GM03348 (cell line): ENCODE measurements at regions not wholly inside any gene's neighbourhood (a gene's known extent, or its start where the extent isn't known, plus 50 kb on each side); places are given as distances from the start of the nearest gene placed in this dataset.

Source experiments
- DNase-seq: peaks from one replicate; pipeline ENCODE4 v3.0.0; 2012; ENCODE audit warnings: low spot score

DNA sequence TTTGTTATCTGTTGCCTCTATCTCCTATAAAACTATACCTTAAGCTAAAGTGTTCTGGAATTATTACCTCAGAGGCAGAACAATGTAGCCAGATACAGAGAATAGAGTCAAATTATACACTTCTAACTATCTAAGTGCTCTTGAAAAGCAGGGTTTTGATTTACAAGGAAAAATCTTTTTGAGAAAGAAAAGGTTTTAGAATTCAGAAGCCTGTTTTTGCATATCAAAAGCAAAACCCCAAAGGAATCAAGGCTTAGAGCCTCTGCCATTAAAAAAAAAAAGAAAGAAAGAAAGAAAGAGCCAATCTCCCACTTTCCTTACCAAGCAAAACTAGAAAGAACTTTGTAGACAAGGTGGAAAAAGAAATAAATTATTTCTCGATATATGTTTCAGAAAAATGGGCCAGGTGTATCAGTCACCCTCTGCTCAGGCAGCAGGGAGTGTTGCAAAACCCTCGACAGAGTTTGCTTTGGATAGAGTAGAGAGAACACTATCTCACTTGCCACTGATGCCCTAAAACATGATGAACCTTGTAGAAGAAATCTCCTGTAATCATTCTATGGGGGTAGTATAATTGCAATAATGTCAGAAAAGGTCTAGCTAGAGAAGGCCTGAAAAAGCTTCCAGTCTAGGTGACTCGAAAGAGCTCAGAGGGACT lies 318.3 kb downstream of the PCDH10 start:
- DNase-seq: no peak

DNA sequence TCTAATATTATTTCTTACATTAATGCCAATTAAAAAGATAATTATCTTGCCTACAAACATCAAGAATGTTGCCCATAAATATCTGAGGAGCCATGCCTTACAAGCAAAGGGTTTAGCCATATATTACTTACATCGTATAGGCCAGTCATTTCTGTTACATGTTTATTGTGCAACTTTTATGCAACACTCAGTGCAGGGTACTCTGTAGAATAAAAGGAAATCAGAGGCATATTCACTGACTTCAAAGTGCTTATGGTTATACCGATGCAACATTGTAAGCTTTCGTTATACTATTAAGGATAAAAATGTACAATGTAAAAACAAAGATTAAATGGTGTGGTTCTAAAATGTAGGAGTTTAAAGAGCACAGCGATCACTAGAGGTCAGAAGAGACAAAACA lies 315.9 kb downstream of the PCDH10 start:
- no peak for DNase-seq

DNA sequence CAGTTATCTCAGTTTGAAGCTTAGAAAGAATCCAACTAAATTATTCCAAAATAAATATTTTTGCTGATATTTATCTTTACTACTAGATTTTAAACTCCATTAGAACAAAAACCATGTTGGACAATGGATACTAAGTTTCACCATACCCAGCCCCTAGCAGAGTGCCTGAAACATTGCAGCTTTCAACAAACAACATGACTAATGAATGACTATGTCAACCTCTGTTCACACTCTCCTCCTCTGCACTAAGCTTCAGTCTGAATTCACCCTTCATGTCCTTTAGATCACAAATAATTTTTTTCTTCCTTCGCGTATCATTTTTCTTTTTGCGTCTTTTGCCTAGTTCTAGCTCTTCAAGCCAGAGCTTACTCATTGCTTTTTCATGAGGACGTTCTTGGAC lies 315.2 kb downstream of the PCDH10 start:
- no peak for DNase-seq

DNA sequence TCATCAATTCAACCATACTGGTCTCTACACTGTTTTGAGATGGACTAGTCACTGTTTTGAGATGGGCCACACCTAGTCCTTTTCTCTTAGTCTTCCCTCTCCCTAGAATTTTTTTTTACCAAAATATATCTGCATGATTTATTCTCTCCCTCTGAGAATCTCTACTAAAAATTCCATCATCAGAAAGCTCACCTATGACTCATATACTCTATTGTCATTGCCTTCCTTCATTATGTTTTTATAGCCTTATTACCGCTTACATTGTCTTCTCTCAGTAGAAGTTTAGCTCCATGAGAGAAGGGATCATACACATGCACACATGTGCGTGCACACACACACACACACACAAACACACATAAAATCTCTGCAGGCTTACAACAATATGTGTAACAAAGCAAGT lies 303.6 kb downstream of the PCDH10 start:
- no peak for DNase-seq

DNA sequence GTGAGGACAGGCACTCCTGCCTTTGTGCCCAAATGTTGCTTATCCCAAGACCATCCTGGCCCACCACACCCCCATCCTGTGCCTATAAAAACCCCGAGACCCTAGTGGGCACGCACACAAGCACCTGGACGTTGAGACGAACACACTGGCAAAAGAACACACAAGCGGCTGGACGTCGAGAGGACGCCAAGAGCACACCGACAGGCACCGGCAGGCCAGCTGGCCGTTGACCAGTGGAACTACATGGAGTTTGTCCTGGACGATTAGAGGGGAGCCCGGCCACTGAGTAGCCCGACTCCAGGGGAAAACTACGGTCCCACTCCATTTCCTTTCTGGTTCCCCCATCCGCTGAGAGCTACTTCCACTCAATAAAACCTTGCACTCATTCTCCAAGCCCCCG lies 301.7 kb downstream of the PCDH10 start:
- no peak for DNase-seq

DNA sequence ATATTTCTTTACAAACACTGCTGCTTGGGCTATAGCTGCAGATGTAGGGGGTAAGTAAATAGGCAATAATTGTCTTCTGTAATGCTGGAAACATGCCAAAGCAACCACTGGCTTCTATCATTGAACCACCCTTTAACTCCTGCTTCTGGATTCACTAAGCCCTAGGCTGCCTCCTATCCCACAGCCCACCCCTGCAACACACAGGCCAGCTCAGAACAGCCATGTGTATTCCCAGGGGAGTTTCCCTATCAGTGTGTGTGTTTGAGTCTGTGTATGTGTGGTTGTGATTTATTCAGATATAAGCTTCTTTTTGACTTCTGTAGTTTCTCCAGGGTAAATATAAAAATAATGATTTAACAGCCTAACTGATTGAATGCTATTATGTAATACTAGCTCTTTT lies 291.3 kb downstream of the PCDH10 start:
- no peak for DNase-seq

DNA sequence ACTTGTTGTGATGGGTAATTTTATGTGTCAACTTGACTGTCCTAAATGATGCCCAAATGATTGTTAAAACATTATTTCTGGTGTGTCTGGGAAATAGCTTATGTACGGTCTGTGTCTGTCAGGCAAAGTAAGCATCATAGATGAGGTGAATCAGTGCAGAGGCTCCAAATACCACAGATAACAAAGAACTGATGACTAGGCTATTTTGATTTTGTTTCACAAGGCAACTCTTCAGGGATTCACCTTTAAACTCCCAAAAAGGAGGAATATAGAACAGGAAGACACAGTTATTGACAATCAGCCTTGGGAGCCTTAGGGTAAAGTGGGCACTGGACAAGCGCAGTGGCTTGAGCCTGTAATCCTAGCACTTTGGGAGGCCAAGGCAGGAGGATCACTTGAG lies 290.7 kb downstream of the PCDH10 start:
- no peak for DNase-seq

DNA sequence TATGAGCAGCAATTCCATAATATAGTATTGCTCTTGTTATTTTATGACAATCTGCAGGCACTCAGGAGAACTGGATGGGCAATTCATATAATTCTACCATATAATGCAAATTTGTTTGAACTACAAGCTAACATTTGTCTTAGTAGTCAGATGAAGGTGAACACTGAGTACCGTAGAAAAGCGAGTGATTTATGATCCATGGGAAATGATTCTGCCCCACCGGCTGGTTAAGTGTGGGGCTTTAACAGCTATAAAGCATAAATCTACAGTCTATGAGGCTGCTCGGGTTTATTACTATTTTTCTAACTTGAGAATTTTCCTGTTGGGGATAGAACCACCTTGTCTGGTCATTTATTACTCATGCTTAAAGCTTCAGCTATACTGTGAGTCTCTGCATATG lies 275.5 kb downstream of the PCDH10 start:
- no peak for DNase-seq

DNA sequence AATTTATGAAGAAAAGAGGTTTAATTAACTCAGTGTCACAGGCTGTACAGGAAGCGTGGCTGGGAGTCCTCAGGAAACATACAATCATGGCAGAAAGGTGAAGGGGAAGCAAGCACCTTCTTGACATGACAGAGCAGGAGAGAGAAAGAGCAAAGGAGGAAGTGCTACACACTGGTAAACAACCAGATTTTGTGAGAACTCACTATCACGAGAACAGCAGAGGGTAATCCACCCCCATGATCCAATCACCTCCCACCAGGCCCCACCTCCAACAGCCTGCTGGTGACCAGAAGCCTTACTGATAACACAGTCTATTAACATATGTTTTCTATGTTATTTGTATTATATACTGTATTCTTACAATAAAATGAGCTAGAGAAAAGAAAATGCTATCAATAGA lies 254.8 kb downstream of the PCDH10 start:
- DNase-seq: no peak

DNA sequence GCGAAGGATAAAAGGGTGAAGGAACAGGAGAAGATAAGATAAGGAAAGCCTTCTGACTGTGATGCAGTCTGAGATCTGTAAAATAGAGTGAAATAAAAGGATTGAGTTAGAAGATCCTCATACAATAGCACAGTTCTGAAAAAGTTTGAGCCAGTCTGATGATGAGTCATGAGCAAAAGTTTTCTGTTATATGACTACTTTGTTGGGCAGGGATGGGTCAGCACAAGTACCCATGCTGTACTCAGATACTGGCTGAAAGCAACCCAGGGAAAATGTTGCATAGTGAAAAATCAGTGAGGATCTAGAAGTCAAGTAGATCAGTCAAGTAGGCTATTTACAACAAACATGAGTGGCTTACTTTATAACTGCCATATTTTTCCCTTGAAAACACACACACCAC lies 253.5 kb downstream of the PCDH10 start:
- no peak for DNase-seq

DNA sequence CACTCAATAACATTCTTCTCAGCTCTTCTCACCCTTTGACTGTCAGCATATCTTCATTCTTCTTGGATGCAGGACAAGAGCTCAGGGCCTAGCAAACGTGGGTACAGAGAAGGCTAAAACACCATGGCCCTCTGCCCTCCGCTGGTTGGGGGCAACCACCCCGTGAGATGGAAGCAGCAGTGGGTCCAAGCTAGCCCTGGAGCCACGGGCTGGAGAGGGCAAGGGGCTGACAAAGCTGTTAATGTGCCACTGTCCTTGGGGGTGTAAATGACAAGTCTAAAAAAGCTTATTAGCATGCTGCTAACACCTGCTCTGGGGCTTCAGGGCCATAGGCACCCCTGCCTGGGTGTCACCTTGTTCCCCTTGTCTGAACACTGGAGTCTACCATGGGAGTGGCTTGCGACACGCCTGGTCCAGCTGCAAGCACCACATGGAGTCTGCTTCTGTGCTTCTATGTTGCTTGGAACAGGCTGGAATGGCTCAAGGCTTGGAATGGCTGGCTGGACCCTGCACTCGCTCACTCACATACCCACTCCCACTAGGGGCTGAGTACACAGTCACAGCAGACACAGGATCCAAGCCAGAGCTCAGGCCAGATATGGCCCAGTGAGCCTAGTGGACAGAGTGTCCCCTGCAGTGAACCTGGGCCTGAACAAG lies 246.0 kb downstream of the PCDH10 start:
- no peak for DNase-seq

DNA sequence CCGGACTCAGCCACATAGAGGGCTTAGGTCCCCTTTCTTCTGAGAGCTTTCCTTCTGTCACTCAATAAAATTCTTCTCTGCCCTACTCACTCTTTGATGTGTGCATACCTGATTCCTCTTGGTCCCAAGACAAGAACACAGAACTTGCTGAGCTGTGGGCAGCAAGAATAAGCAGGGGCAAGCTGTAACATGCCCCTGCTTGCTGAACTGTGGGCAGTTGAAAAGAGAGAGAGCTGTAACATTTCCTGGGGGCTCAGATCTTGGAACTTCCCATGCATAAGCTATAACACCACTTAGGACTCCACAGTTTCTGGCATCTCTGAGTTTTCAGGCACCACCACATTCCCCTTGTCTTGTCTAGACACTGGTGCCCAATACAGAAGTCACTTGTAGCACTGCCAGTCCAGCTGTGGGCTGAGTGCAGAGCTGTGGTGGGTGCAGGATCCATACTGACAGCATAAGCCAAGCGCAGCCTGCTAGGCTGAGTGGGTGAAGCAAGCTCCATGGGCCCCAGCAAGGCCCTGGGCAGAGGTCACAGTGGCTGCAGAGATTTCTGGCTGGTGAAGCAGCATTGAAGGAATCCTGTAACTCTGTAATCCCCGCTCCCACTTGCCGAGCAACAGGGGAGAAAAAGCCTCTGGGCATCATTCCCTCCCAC lies 241.2 kb downstream of the PCDH10 start:
- no peak for DNase-seq

DNA sequence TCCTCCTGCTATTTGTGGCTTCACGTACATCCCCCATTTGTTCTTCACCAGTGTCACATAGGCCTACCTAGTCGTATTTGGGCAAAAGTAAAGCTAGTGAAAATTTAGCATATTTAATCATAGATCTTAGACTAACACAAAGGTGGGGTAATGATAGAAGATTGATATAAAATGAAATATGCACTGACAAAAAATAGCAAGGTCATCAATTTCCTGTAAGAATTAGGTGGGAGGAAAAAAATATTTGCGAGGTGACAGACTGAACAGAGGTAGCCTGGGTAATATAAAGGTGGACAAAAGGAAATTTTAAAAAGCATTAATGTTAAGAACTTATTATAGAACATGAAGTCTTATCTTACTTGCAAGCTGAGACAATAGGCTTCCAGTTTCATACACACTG lies 239.9 kb downstream of the PCDH10 start:
- no peak for DNase-seq

DNA sequence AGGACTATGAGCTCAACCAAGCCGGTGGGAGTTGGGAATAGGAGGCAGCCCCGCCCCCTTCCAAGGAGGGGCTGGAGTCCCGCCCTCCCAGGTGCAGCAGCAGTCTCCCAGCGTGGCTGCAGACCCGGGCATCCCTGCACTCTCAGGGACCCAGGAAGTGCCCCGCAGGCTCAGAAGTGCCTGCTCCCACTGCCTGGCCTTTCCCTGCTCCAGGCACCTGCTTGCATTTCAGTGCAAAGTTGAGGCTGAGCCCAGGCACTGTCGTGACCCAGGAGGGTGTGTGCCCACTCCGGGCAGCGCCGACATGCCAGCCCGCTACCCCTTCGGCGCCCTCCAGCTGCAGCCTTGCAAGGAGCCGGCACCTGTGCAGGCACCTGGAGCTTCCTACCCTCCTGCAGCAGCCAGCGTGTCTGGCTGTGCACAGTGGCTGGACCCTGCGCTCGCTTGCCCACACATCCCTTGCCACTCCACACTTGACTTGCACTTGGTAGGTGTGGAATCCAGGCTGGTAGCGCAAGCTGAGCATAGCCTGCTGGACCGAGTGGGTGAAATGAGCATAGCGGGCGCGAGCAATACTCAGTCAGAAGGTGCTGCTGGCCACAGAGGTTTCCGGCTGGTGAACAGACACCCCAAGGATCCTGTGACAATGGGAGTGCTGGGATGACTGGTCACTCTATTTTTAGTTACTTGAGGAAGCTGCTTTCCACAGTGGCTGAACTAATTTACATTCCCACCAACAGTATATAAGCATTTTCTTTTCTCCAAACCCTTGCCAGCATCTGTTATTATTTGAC lies 236.3 kb downstream of the PCDH10 start:
- DNase-seq: no peak

DNA sequence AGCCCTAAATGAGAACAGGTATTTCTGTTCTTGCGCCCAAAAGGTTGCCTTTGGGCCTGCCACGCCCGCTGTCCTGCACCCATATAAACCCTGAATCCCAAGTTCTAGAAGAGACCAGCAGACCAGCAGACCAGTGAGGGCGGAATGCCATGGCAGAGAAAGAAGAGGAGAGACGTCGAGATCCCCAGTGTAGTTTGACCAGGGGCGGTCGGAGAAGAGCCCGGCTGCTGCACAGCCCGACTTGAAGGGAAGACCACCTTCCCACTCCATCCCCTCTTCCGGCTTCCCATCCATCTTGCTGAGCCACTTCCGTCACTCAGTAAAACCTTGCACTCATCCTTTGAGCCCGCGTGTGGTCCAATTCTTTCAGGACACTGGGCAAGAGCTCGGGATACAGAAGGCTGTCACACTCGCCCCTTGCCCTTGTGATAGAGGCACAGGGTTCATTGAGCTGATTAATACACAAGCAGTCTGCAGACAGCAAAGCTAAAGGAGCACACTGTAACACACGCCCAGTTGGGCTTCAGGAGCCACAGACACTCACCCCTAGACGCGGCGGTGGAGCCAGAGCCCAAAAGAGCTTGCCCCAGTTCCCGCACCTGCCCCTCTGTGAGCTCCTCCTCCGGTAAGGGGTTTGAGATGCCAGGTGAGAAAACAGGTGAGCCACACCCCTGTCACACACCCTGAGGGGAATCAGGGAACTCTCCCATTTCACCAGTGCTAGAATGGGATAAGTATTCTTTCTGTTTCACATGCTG lies 230.8 kb downstream of the PCDH10 start:
- no peak for DNase-seq

DNA sequence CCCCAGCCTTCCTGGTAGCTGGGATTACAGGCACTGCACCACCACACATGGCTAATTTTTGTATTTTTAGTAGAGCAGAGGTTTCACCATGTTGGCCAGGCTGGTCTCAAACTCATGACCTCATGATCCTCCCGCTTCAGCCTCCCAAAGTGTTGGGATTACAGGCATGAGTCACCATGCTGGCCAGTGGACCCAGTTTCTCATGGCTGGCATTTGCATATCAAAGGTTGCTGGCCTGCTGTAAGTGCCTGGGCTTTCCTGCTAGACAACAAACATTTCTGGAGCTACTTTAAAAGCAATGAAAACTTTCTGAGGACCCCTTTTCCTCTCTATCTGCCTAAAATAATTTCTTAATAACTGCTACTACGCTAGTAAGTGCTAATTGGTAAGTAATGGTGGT lies 228.2 kb downstream of the PCDH10 start:
- no peak for DNase-seq

DNA sequence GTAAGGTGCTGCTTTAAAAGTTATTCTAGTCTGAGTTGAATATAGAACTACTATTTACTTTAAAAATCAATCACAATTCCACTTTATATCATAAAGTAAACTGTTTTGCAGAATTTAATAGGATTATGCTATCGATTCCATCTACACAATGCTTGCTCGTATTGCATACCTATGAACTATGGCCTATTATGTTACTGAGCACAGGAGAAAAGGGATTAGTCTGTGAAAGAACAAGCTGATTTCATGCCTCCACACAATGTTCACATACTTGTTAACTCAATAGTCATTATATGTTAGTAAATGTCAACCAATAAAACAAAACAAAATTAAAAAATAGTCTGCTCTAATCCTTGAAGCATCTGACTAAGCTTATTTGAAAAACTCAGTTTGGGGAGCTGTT lies 223.6 kb downstream of the PCDH10 start:
- no peak for DNase-seq

DNA sequence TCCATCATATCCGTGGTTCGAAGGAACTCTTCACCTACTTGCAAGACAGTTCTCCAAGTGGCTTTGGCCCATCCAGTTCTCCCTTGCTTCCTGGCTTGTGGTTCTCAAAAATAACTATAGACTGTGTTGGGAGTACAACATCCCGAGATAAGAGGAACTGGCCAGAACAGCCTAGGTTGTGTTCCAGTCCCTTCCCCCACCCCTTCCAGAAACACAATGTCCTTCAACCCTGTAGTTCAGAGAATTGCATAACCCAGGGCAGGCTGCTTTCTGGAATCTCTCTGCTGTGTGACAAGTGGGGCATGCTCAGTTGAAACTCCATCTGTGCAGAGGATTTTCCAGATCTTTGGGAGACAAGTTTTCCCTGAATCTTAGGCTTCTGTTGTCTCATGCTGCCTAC lies 206.5 kb downstream of the PCDH10 start:
- DNase-seq: no peak

DNA sequence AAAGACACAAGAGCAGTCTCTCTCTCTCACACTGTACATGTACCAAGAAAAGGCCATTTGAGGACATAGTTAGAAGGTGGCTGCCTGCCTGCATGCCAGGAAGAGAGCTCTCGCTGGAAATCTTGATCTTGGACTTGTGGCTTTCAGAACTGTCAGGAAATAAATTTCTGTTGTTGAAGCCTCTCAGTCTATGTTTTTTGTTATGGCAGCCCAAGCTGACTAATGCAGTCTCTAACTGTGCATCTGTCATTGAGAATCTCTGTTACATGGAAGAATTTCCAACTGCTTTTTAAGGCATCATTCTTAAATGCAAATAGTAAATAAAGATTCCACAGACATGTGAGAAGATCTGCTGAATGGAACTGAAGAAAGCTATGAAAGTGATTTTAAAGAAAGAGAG lies 198.3 kb downstream of the PCDH10 start:
- DNase-seq: no peak

DNA sequence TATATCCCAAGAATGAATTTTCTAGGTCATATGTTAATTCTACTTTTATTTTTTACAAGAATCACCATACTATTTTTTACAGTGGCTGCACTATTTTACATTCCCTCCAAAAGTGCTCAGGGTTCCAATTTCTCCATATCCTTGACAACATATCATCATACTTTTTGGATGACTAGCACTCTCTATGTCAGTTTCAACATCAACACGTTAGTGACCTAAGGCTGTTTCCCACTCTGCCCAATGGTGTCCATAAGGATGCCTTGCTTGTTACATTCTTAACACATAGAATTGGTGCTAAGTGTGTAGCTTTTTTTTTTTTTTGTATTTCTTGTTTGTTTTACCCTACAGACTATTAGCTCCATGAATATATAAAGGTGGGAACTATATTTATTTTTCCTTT lies 175.4 kb downstream of the PCDH10 start:
- DNase-seq: no peak

DNA sequence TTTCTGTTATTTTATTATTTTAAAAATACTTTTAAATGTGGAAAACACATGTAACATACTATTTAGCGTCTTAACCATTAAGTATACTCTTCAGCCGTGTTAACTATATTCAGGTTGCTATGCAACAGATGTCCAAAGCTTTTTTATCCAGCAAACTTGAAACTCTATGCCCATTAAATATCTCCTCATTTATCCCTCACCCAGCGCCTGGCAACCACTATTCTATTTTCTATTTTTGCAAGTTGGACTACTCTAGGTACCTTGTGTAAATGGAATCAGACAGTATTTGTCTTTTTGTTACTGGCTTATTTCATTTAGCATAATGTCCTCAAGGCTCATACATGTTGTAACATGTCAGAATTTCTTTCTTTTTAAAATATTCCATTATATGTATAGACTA lies 174.6 kb downstream of the PCDH10 start:
- no peak for DNase-seq

DNA sequence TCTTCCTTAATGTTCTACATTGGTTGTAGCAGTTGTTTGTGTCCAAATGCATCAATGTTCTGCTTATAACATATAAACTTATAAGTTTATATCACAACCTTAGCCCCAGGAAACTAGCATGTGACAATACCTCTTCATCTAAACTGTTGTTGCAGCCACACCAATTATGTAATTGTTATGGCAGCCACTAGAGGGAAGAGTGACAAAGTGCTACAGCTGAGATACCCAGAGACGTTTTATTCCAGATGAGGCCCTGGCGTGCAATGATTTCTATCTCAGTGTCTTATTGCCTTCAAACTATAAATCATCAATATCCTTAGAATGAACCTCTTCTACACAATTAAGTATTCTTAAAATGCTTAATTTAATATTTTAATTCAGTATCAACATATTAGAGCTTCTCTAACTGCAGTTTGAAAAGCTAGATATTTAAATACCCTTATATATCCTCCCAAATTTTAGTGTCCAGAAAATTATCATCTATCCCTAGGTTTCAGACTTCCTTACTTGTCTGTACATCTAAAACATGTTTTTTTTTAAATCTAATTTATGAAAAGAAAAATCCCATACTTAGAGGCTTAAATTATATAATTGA lies 171.6 kb downstream of the PCDH10 start:
- DNase-seq: peak; percentile 24
